GM21515 (cell line): ENCODE measurements at regions not wholly inside any gene's neighbourhood (a gene's known extent, or its start where the extent isn't known, plus 50 kb on each side); places are given as distances from the start of the nearest gene placed in this dataset.

Experiments
- ATAC-seq: cut with Tn5 transposase; IDR thresholded peaks from one replicate; pipeline ENCODE4 v1.9.1; 2021; ENCODE audit not compliant: unreplicated experiment

- ATAC-seq: no peak
Observed at GRCh38 chr6:23200946-23201345, 631.6 kb downstream of the HDGFL1 start.

GRCh38 chr6:23202207-23202606 lies 632.8 kb downstream of the HDGFL1 start:
- no peak for ATAC-seq

GRCh38 chr6:23212398-23212797 lies 643.0 kb downstream of the HDGFL1 start:
- no peak for ATAC-seq

- ATAC-seq: no peak
Observed at GRCh38 chr6:23213193-23213592, 643.8 kb downstream of the HDGFL1 start.

GRCh38 chr6:23213651-23214050 lies 644.3 kb downstream of the HDGFL1 start:
- no peak for ATAC-seq

- ATAC-seq: no peak
Observed at GRCh38 chr6:23218751-23219150, 649.4 kb downstream of the HDGFL1 start.

- ATAC-seq: no peak
Observed at GRCh38 chr6:23222724-23223123, 653.4 kb downstream of the HDGFL1 start.

- no peak for ATAC-seq
Observed at GRCh38 chr6:23224540-23224939, 655.2 kb downstream of the HDGFL1 start.

- ATAC-seq: no peak
Observed at GRCh38 chr6:23228439-23229024, 659.2 kb downstream of the HDGFL1 start.

- no peak for ATAC-seq
Observed at GRCh38 chr6:23243854-23244253, 674.5 kb downstream of the HDGFL1 start.

GRCh38 chr6:23244300-23244699 lies 674.9 kb downstream of the HDGFL1 start:
- ATAC-seq: no peak

- ATAC-seq: no peak
Observed at GRCh38 chr6:23245572-23245971, 676.2 kb downstream of the HDGFL1 start.

- ATAC-seq: no peak
Observed at GRCh38 chr6:23246896-23247295, 677.5 kb downstream of the HDGFL1 start.

- ATAC-seq: no peak
Observed at GRCh38 chr6:23250556-23250955, 681.2 kb downstream of the HDGFL1 start.

GRCh38 chr6:23262864-23263263 lies 693.5 kb downstream of the HDGFL1 start:
- no peak for ATAC-seq

- no peak for ATAC-seq
Observed at GRCh38 chr6:23265270-23265669, 695.9 kb downstream of the HDGFL1 start.

- ATAC-seq: no peak
Observed at GRCh38 chr6:23266536-23266935, 697.2 kb downstream of the HDGFL1 start.

GRCh38 chr6:23267651-23268050 lies 698.3 kb downstream of the HDGFL1 start:
- no peak for ATAC-seq

- ATAC-seq: no peak
Observed at GRCh38 chr6:23268348-23268747, 699.0 kb downstream of the HDGFL1 start.

- ATAC-seq: no peak
Observed at GRCh38 chr6:23269436-23269835, 700.1 kb downstream of the HDGFL1 start.

- ATAC-seq: no peak
Observed at GRCh38 chr6:23272536-23272935, 703.2 kb downstream of the HDGFL1 start.

GRCh38 chr6:23277521-23278179 lies 708.3 kb downstream of the HDGFL1 start:
- no peak for ATAC-seq

- ATAC-seq: no peak
Observed at GRCh38 chr6:23278180-23278532, 708.8 kb downstream of the HDGFL1 start.
